Endothelial cell of umbilical vein (primary cell): ENCODE measurements at regions not wholly inside any gene's neighbourhood (a gene's known extent, or its start where the extent isn't known, plus 50 kb on each side); places are given as distances from the start of the nearest gene placed in this dataset.

Experiments used
- MYC ChIP-seq: IDR thresholded peaks from one replicate; pipeline ENCODE4 v1.6.1; 2011; ENCODE audit warnings: mild to moderate bottlenecking, low read depth, low read length
- POLR2A ChIP-seq: IDR thresholded peaks from 2 replicates; pipeline ENCODE4 v1.6.1; 2012; ENCODE audit warnings: low read depth, mild to moderate bottlenecking, control low read depth, low read length
- POLR2AphosphoS5 ChIP-seq: IDR thresholded peaks from 2 replicates; pipeline ENCODE4 v1.6.1; 2012; ENCODE audit warnings: low read depth, mild to moderate bottlenecking, control low read depth, low read length, moderate library complexity; ENCODE audit not compliant: insufficient read depth
- TF ChIP-seq, protein P1 (sequence below), 2 donors: IDR thresholded peaks; 1 replicate in 1 of 2; 2 replicates in 1 of 2; pipeline ENCODE4 v1.5.1; 2011; ENCODE audit warnings: low read length in 2 of 2, mild to moderate bottlenecking in 2 of 2, moderate library complexity in 2 of 2, control low read depth in 1 of 2, inconsistent platforms in 1 of 2, low read depth in 1 of 2; ENCODE audit not compliant: insufficient read depth in 1 of 2; ENCODE audit errors: extremely low read depth in 1 of 2

DNA sequence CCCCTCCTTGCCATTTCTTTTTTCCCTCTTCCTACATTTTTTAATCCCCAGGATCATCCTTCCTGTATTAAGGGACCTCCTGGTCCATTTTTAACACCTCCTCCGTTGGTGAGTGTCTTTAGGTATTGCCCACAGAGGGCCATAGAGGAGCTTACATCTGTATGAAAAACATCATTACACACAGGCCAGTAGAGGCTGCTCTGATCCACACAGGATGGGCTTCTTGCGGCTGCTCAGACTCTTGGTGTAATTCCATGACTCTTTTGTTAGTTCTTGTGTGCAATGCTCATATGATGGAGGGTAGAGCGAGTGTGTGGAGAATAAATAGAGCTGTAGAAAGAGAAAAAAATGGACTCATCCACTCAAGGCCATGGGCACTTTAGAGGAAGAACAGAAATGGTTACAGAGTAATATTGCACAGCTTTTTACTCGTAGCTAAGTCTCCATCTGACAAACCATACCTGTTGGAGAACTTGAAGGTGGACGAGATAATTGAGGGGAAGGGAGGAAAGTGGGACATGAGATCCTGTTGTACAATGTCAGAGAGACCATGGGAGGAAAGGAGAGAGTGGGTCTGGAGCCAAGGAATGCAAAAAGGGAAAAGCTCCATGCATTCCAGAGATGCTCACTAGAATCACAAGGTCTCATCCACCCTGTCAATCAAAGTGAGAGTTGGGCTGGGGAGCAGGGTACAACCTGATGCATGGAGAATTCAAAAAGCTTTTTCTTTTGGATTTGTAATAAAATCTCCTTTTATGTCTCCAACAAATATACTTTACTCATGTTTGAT is 129.7 kb upstream of the TNP1 start:
- TF ChIP-seq POLR2AphosphoS5 (no peak), MYC (no peak), POLR2A (no peak)
- TF ChIP-seq, protein P1, sequence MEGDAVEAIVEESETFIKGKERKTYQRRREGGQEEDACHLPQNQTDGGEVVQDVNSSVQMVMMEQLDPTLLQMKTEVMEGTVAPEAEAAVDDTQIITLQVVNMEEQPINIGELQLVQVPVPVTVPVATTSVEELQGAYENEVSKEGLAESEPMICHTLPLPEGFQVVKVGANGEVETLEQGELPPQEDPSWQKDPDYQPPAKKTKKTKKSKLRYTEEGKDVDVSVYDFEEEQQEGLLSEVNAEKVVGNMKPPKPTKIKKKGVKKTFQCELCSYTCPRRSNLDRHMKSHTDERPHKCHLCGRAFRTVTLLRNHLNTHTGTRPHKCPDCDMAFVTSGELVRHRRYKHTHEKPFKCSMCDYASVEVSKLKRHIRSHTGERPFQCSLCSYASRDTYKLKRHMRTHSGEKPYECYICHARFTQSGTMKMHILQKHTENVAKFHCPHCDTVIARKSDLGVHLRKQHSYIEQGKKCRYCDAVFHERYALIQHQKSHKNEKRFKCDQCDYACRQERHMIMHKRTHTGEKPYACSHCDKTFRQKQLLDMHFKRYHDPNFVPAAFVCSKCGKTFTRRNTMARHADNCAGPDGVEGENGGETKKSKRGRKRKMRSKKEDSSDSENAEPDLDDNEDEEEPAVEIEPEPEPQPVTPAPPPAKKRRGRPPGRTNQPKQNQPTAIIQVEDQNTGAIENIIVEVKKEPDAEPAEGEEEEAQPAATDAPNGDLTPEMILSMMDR (IDR thresholded peaks at IDR 0.05; ENCODE audit: extremely low read depth in 1 of 2, insufficient read depth in 1 of 2, low read depth in 1 of 2, low read length in 2 of 2), result no peak
